GM19467 (cell line): ENCODE measurements at regions not wholly inside any gene's neighbourhood (a gene's known extent, or its start where the extent isn't known, plus 50 kb on each side); places are given as distances from the start of the nearest gene placed in this dataset.

Experiments used
- ATAC-seq: cut with Tn5 transposase; IDR thresholded peaks from one replicate; pipeline ENCODE4 v1.9.1; 2021; ENCODE audit warnings: mild to moderate bottlenecking, moderate library complexity; ENCODE audit not compliant: unreplicated experiment

DNA sequence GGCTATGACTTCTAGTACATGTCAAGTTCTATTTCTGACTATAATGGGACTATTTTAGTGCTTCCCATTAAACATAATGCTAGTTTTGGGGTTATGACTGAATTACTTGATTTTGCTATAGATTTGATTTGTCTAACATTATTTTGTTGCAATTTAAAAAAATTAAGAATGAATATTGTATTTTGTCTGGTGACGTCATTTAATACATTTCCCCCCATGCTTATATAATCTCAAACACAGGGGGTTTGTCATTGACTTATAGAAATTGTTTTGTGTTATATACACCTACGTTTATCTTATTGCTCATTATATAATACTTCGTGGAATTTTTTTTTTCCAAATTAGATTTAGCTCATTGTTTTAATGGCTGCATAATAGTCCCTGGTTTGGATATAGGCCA, 270.3 kb upstream of the VLDLR start:
- no peak for ATAC-seq

GRCh38 chr9:2354216-2354615, 267.4 kb upstream of the VLDLR start:
- no peak for ATAC-seq

GRCh38 chr9:2354856-2355696, 266.5 kb upstream of the VLDLR start:
- ATAC-seq = no peak

GRCh38 chr9:2355697-2355983, 265.9 kb upstream of the VLDLR start:
- ATAC-seq = no peak

DNA sequence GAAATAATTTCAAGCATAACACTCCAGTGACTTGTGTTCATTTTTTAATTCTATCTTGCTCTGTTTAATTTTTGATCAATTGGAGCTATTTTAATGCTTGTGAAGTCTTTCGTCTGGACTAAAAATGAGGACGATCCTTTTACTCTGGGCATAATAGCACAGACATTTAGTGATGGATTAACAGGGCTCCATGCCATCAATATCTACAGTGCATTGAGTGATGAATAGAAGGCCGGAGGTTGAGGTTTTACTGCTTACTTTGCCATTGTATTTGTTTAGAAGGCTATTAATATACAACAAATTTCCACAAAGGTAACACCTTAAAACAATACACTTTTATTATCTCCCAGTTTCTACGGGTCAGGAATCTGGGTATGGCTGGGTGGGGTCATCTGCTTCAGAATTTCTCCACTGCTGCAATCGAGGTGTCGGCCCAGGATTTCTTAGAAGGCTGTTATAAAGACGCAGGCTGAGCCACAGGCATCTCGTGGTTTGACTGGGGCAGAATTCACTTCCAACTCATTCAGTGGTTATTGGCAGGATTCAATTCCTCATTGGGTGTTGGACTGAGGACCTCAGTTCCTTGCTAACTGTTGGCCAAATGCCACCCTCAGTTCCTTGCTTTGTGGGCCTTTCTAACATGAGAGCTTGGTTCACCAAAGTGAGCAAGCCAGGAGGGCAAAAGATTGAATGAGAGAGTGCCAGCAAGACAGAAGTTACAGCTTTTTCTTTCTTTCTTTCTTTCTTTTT, 265.4 kb upstream of the VLDLR start:
- no peak for ATAC-seq

- no peak for ATAC-seq
These were observed 261.6 kb upstream of the VLDLR start for GRCh38 chr9:2359891-2360471.

- ATAC-seq = no peak
These were observed 259.4 kb upstream of the VLDLR start for GRCh38 chr9:2362150-2362549.

- no peak for ATAC-seq
These were observed 258.3 kb upstream of the VLDLR start for GRCh38 chr9:2363138-2363745.

DNA sequence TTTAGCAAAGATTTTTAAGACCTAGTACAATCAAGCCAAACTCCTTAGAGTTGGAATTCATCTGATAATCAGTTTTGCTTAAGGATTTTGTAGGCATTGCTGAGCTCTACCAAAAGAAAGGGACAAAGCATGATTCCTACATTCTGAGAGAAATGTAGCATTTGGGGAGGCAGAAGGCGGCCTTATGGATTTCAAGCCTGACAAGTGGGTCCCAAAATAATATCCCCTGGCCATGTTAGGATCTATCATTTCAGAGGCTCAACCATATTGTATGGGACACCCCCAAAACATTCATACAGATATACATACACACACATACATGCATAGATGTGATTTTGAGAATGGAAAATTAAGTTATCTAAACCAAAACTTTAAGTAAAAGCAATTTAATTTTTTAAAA, 257.8 kb upstream of the VLDLR start:
- ATAC-seq = no peak

GRCh38 chr9:2367970-2368369, 253.6 kb upstream of the VLDLR start:
- ATAC-seq = no peak

DNA sequence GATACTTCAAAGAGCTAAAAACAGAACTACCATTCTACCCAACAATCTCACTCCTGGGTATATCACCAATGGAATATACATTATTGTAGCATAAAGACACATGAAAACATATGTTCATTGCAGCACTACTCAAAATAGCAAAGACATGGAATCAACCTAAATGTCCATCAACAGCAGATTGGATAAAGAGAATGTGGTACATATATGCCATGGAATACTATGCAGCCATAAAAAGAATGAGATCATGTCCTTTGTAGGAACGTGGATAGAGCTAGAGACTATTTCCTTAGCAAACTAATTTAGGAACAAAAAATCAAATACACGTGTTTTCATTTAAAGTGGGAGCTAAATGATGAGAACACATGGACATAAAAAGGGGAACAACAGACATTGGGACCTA, 247.9 kb upstream of the VLDLR start:
- ATAC-seq = no peak

GRCh38 chr9:2375114-2375513, 246.5 kb upstream of the VLDLR start:
- no peak for ATAC-seq

DNA sequence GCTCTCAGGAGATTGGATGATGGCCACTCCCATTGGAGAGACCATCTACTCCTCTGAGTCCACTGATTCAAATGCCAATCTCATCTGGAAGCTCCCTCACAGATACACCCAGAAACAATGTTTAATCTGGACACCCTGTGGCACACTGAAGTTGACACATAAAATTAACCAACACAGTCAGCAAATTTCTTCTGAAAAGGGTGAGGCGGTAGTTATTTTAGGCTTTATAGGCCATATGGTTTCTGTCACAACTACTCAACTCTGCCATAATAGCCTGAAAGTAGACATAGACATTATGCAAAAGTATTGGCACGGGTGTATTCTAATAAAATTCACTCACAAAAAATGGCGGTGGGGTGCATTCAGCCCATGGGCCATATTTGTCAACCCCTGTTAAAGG, 244.5 kb upstream of the VLDLR start:
- ATAC-seq = no peak

DNA sequence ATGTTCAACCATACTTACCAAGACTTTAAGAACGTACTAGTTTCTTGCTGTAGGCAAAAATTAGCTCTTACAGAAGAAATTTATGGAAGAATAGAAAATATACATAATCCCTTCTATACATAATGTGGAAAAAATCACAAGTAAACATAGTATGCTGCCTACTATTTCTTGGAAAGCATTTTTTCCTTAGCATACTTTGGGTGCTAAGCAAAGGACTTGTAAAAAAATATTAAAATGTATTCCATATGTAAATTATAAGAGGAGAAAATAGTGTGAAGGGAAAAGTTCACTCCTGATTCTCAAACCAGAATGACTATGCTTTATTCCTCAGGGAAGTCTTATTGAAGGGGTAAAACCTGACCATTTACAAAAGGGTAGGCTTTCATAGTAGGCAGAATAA, 243.8 kb upstream of the VLDLR start:
- ATAC-seq = no peak

DNA sequence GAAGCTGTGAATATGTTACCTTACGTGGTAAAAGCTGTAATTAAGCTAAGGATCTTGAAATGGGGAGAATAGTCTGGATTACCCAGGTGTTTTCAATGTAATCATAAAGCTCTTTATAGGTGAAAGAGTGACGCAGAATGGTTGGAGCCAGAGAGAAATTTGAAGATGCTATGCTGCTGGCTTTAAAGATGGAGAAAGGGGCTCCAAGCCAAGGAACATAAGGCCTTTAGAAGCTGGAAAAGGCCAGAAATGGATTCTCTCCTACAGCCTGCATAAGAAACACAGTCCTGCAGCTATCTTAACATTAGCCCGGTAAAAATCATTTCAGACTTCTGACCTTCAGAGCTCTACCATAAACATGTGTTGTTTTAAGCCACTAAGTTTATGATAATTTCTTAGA, 243.3 kb upstream of the VLDLR start:
- ATAC-seq = no peak

DNA sequence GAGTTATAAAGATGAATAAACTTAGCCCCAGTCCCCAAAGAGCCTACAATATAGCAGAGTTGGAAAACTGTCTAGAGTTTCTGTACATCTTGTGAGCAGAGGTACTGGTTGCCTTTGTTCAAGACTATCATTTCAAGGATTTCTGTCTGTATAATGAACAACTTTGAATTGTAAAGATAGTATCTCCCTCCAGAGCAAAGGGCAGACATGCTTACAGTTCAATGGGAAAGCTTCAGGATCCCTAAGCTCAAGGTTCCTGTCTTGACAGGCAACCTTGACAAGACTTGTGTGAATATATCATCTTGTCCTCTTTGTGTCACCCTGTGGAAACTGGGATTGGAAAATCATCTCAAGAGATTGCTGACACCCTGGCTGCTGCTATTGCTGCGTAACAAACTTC, 242.8 kb upstream of the VLDLR start:
- ATAC-seq = no peak

GRCh38 chr9:2384741-2385140, 236.8 kb upstream of the VLDLR start:
- no peak for ATAC-seq

DNA sequence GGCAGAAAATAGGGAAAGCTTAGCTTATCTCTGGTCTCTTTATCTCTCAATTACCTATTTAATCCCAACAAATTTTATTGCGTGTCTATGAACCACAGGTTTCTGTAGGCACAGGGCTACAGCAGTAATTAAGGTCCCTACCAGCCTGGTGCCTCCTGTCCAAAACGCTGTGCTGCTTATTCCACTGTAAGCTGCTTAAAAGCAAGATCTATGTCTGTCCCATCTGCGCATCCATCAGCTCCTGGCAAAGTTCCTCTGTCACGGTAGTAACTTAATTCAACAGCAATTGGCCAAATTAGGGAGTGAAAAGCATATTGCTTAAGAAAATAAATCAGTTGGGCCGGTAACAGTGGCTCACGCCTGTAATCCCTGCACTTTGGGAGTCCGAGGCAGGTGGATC, 235.8 kb upstream of the VLDLR start:
- no peak for ATAC-seq

DNA sequence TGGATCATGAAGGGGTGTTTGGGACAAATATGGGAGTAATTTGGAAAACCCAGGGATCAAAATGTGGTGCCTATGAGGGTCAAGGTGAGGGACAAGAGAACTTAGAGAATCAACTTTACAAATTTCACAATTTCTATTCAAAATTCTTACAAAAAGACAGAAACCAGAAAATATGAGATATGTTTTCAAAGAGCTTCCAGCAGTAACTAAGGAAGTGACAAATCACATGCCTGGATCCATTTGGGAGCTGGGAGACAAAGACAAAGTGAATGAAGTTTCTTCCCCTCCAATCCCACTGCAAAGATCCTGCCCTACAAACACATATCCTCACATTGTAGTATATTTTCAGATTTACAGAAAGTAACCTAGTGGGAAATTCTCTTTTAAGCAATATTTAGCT, 235.0 kb upstream of the VLDLR start:
- no peak for ATAC-seq

DNA sequence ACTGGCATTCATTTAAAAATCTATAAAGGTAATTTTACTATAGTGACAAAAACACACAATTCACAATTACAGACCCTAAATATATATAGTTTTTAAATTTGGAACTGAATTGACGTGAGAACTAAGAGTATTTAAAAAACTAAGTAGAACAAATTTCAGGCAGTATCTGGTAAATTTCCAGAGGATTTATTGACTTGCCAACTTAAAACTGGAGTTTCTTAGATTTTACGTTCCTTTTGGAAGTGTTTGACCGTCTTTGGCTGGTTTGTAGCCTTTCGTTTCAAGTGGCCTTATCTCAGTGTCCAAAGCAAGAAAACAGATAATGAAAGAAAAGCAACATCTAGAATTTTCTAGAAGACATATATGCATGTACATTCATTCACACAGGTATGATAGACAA, 234.4 kb upstream of the VLDLR start:
- no peak for ATAC-seq

GRCh38 chr9:2389404-2389803, 232.2 kb upstream of the VLDLR start:
- no peak for ATAC-seq

- no peak for ATAC-seq
These were observed 231.6 kb upstream of the VLDLR start for GRCh38 chr9:2390028-2390427.
